KOPT-K1 (cell line): ENCODE measurements at regions not wholly inside any gene's neighbourhood (a gene's known extent, or its start where the extent isn't known, plus 50 kb on each side); places are given as distances from the start of the nearest gene placed in this dataset.

ENCODE experiments used
- H3K27ac ChIP-seq: fragments of 200-600 bp; sonication (generic); 2 replicates; pipeline ENCODE4 v1.5.1; 2016; ENCODE audit warnings: antibody characterized with exemption, mild to moderate bottlenecking, low read depth, low read length; ENCODE audit not compliant: poor library complexity, severe bottlenecking
- H3K36me3 ChIP-seq: fragments of 200-600 bp; sonication (generic); 2 replicates; pipeline ENCODE4 v1.5.1; 2017; ENCODE audit warnings: antibody characterized with exemption, mild to moderate bottlenecking, low read length, moderate library complexity; ENCODE audit not compliant: insufficient read depth
- H3K9me3 ChIP-seq: fragments of 200-600 bp; sonication (generic); 2 replicates; pipeline ENCODE4 v1.5.1; 2017; ENCODE audit warnings: antibody characterized with exemption, low read length, mild to moderate bottlenecking; ENCODE audit not compliant: insufficient read depth, poor library complexity, severe bottlenecking

DNA sequence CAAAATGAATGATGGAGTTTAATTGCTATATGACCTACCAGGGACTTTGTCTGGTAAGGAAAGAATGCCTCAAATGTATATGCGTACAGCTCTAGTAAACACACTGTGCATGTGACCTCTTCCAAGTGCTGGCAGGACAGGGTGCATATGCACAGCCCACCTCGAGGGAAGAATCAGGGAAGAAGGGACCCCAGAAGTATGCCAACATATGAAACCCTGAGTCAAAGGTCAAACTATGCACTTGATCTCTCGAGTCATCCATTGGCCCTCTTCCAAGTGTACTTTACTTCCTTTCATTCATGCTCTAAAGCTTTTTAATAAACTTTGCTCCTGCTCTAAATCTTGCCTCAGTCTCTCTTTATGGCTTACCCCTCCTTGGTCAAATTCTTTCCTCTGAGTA, 804.6 kb upstream of the COX7C start:
- Histone ChIP-seq H3K27ac (no peak overlapping the region), H3K9me3 (no peaks in the 10 kb centered on the region), H3K36me3 (no peaks in the 10 kb centered on the region)

DNA sequence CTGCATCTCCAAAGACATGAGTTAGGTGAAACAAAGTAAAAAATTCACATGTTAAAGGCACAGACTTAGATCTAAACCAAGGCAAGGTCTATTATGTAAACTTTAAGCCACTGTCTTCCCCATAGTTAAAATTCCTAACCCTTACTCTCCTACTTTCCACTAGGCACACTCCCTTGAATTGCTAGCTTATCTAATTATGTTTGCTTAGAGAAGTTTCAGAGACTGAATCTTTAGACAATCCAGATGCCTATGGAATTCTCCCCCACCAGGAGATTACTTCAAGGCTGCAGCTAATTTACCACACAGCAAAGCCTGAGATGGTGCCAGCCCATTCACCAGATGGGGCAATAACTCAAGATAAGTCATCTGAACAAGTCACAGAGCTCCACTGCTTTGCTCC, 803.1 kb upstream of the COX7C start:
- Histone ChIP-seq H3K27ac (no peak overlapping the region), H3K36me3 (no peaks in the 10 kb centered on the region), H3K9me3 (no peaks in the 10 kb centered on the region)

DNA sequence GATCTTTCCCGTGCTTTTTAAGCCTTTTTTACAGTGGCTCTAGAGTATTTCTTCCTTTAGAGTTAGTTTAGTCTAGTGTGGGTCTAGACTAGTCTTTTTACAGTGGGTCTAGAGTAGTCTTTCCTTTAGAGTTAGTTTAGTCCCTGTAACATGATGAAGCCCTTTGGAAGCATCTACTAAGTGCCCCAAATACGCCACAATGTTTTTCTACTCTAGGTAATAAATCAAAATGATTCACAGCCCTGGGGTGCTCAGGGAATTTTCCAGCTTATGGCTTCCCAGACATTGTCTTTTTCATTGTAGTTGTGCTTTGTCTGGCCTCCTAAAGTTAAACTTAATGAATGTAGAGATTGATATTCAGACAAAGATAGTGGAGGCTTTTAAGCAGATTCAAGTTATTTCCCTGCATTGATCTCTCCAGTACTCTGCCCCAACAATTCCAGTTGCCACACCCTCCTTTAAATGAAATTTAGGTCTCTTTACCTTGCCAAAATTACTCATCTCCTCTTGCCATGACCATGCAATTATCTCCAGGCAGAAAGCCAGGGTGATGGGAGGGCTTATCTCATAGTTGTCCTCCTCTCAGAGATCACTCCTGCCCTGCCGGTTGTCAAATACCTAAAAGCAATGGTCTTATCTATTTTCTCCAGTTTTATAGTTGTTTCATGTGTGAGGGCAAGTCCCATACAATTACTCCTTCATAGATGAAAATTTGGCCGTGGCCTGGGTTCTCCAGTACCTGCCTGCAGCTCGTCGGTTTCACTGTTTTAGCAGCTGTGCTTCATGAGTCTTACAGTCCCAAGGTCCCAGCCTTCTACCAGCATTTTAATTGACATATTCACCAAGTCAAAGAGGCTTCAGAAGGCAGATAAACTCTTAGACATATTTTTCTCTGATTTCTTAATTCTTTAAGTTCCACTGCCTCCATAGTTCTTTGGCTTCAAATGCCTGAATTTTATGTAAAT, 794.0 kb upstream of the COX7C start:
- no peaks in the 10 kb centered on the region for H3K36me3 ChIP-seq
- no peak overlapping the region for H3K27ac ChIP-seq
- H3K9me3 ChIP-seq = no peaks in the 10 kb centered on the region

DNA sequence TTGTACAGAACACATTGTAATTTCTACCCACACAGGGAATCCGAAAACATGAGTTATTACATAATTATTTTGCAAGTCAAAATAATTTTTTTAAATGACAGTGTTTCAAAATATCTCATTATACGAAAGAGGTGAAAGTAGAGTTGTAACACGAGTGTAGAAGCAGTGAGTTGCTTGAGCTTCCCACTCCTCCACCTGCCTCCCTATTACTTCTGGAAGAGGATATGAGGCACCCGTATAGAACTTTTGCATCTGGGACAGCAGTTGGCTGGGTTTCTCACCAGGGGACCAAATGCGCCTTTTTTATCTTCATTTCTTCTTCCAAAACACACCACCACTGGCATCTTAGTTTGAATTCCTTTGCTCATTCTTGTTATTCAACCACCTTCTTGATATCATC, 779.0 kb upstream of the COX7C start:
- Histone ChIP-seq H3K27ac (no peak overlapping the region), H3K9me3 (no peaks in the 10 kb centered on the region), H3K36me3 (no peaks in the 10 kb centered on the region)

DNA sequence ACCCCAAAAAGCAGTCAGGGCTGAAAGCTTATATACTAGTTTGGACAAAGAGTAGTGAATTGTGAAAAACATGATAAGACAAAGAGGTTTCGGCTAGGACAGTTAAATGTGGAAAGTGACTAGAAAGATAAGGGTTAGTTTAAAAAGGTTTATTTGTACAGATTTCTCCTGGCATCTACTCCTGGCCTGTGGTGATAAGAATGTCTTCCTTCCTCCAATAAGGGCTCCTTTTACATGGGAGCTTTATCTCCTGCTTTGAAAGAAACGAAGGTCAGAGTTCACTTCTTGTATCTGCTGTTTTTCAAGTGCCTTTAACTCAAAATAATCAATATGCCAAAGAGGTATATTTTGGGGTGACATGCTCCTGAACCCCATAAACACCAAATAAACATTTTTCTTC, 776.1 kb upstream of the COX7C start:
- Histone ChIP-seq H3K36me3 (no peaks in the 10 kb centered on the region), H3K27ac (no peak overlapping the region)

DNA sequence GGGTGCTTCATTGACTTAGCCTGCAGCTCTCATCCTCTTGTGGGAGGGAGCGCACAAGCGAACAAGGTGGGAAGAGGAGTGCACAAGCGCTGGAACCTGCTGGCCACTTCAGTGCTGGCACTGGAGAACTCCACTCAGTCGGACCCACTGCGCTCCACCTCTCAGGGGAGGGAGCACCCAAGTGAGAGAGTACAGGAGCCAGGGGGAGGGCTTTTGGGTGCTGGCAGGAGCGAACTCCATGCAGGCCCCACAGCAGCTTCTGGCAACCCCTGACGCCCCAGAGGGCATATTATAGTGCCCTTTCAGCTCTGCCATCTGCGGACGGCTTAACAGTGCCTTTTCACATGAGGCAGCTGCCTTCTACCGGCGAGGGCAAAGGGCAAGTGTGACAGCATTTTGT, 774.2 kb upstream of the COX7C start:
- H3K36me3 ChIP-seq = no peaks in the 10 kb centered on the region
- no peak overlapping the region for H3K27ac ChIP-seq
- no peaks in the 10 kb centered on the region for H3K9me3 ChIP-seq

More for the DNA sequence above, 776.1 kb upstream of the COX7C start:
- no peaks in the 10 kb centered on the region for H3K9me3 ChIP-seq

DNA sequence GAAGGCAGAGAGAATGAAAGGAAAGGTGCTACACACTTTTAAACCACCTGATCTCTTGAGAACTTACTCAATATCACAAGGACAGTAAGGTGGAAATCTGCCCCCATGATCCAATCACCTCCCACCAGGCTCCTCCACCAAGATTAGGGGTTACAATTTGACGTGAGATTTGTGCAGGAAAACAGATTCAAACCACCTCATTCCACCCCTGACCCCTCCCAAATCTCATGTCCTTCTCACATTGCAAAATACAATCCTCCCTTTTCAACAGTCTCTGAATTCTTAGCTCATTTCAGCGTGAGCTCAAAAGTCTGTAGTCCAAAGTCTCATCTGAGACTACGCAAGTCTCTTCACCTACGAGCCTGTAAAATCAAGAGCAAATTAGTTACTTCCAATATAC, 768.3 kb upstream of the COX7C start:
- no peak overlapping the region for H3K27ac ChIP-seq
- no peaks in the 10 kb centered on the region for H3K36me3 ChIP-seq
- H3K9me3 ChIP-seq = no peaks in the 10 kb centered on the region

DNA sequence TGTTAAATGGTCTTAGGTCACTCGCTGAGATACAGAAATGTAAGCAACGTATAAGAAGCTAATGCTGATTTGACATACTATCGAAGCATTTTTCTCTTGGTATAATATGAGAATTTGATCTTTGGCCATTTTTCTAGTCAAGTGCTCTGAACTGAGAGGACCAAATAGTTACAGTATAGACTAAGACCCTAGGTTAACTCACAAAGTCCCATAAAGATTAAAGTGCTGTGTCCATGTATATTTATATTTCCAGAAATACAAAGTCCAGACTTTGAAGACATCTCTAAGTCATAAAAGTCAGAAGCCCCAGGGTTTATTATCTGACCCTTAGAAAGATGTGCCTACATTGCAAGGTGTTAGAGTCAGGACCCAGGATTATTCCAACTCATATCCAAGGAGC, 752.4 kb upstream of the COX7C start:
- no peaks in the 10 kb centered on the region for H3K9me3 ChIP-seq
- H3K27ac ChIP-seq = no peak overlapping the region
- H3K36me3 ChIP-seq = no peaks in the 10 kb centered on the region

DNA sequence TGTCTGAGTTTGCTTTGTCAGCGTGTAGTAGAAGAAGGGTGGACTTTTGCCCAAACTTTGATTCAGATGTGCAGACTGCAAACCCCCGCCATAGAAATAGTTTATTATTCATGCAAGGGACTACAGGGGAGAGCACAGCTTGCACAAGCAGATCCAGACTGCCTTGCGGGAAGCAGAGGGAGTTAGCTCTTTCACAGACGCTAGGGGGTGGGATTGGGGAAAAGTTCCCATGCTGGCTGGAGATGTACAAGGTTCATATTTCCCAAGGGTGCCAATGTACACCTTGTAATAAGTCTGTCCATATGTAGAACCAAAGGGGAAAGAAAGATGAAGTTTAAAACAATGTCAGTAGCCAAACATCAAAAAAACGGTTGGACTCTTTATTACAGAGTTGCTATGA, 749.7 kb upstream of the COX7C start:
- H3K27ac ChIP-seq = no peak overlapping the region
- H3K9me3 ChIP-seq = no peaks in the 10 kb centered on the region
- H3K36me3 ChIP-seq = no peaks in the 10 kb centered on the region

DNA sequence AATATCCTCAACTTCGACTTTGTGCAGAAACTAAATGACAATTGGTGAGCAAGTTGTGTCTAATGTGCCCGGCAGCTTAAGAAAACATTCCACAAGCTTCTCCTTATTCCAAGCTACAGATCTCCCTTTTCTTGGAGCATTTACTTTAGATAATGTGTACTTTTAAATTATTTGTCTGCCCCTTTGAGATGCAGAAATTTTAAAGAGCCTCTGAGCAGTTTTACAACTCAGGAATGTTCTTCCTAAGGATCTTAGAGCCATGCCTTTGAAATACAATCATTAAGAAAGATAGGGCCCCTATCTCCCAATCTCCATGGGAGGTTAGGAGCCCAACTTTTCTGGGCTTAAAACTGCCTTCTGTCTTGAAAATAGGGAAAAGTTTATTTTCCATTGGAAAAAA, 723.7 kb upstream of the COX7C start:
- no peaks in the 10 kb centered on the region for H3K9me3 ChIP-seq
- no peak overlapping the region for H3K27ac ChIP-seq
- H3K36me3 ChIP-seq = no peaks in the 10 kb centered on the region

DNA sequence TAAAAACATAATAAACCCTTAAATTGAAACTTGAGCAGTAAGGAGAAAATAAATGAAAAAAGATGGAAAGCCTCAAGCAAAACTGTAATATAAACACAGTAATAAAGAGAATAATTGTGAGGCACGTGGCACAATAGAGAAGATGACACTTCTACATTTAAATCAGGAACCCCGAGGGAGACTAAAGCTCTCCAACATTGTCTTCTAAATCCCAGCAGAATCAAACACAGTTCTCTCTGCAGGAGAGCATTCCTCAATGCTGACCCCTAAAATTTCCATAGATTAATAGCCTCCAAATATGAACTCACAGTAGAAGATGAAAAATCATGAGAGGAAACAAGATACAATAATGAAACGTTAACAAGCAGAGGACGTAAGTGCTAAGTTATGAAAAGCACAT, 721.2 kb upstream of the COX7C start:
- no peaks in the 10 kb centered on the region for H3K36me3 ChIP-seq
- H3K9me3 ChIP-seq = no peaks in the 10 kb centered on the region
- H3K27ac ChIP-seq = no peak overlapping the region

DNA sequence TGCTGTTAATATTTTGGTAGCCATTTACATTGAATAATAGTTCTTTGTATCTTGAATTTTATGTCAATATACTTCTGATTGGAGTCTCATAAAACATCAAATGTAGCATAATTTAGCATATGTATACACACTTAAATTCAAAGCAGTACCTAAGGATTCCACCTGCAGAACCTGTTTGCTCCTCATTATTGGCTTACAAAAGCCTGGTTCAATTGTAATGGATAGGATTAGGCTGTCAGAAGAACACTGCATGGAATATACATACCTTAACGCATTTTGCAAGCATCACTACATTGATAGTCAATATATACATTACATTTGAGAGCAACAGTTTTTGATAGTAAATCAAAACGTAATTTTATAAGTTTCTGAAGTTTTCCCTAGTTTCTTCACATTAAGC, 711.3 kb upstream of the COX7C start:
- H3K9me3 ChIP-seq = no peaks in the 10 kb centered on the region
- no peak overlapping the region for H3K27ac ChIP-seq
- no peaks in the 10 kb centered on the region for H3K36me3 ChIP-seq

DNA sequence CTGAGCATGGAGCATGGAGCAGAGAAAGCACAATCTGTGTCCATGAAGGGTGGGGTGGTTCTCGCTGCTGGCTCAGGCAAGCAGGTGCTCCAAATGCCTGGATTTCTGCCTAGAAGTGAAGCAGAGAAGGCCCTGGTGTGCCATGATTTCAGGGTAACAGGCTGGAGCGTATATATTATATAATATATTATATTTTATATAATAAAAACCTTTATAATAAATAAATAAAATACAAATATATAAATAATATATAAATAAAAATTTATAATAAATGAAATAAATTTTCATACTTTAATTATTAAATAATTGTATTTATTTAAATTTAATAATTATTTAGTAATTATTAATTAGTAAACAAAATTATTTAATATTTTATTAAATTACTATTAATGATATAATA, 707.4 kb upstream of the COX7C start:
- Histone ChIP-seq H3K9me3 (no peaks in the 10 kb centered on the region), H3K27ac (no peak overlapping the region), H3K36me3 (no peaks in the 10 kb centered on the region)

DNA sequence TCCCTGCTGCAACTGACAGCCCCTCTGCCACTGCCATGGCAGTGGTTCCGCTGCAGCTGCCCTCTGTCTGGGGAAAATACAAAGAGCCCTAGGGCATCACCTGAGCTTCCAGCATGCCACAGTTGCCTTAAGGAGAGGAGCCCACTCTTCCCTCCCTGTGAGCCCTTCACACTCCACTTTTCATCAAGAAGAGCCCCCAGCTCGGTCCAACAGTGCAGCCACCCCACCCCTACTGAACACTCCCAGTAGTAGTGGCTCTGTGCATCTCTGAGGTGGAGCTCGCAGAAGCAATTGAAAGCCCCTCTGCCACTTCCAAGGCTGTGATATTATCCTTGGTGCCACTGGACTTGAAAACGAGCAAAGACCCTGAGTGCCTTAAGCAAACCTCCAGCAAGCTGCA, 696.8 kb upstream of the COX7C start:
- no peak overlapping the region for H3K27ac ChIP-seq
- no peaks in the 10 kb centered on the region for H3K9me3 ChIP-seq
- no peaks in the 10 kb centered on the region for H3K36me3 ChIP-seq

DNA sequence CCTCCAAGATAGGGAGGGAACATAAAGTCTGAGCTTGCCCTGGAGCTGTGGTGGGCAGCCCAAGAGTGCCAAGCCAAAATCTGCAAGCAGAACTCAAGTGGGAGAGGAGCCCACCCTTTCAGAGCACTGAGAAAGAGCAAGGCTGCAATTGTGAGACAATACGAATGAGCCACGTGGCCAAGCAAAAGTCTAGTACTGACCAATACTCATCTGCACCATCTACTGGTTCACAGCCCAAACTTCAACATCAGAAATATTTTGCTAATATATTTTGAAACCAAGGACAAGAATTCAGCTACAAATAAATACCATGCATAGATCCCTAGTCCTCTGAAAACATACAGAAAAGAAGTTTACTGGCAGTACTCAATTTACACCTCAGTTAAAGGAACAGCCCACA, 696.2 kb upstream of the COX7C start:
- H3K9me3 ChIP-seq = no peaks in the 10 kb centered on the region
- H3K27ac ChIP-seq = no peak overlapping the region
- no peaks in the 10 kb centered on the region for H3K36me3 ChIP-seq

DNA sequence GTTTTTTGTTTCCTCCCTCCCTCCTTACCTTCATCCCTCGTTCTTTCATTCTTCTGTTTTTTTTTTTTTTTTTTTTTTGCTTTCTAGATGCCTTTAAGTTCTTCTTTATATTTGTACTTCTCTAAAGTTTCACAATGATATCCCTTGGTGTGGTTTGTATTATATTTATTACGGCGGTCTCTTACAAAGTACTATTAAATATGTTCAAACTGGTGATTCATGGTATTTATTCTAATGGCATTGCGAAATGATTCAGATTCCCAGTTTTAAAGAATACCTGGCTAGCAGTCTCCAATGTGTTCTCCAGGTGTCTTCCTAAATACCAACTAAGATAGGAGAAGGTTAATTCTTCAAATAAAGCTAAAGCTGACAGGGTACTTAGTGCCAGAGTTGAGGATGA, 690.1 kb upstream of the COX7C start:
- Histone ChIP-seq H3K27ac (no peak overlapping the region), H3K36me3 (no peaks in the 10 kb centered on the region), H3K9me3 (no peaks in the 10 kb centered on the region)
